HG03439 (cell line): ENCODE measurements at regions not wholly inside any gene's neighbourhood (a gene's known extent, or its start where the extent isn't known, plus 50 kb on each side); places are given as distances from the start of the nearest gene placed in this dataset.
A peak's percentile ranks its signal among the peaks of the same experiment; 100 is the strongest.

Source experiments
- ATAC-seq: cut with Tn5 transposase; IDR thresholded peaks from one replicate; pipeline ENCODE4 v1.9.1; 2021; ENCODE audit warnings: mild to moderate bottlenecking, moderate library complexity; ENCODE audit not compliant: unreplicated experiment

DNA sequence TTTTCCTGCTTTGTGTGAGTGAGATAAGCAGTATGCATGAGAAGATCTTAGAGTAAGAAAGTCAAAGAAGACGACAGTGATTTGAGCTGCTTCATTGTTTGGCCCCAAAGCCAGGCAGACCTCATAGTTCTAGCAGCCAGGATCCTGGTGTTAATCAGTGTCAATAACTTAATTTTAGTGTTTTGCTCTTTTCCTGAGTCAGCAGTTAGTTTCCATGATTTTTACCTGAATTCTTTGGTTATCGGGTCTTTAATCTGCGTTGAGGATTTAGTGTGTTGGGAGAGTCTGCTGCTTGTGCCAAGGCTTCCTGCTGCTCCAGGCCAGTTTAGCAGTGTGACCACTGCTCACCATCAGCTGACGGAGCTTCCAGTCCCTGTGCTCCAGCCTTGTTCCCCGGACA is 241.6 kb upstream of the SOX5 start:
- no peak for ATAC-seq

DNA sequence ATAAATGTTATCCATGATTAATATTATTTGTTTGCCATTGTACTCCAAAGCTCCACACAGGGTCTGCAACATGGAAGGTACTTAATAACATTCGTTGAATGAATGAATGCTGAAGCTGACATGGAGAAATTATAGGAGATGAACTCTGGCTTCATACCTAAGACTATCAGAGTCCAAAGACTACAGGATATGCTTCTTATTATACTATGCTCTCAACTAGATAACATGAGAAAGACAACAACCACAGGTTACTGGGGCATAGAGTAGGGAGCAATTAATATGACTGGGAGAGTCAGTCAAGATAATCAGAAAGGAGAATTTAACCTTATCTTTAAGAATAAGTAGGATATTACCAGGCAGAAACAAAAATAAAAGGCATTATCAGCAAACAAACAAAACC is 236.3 kb upstream of the SOX5 start:
- ATAC-seq, result no peak

DNA sequence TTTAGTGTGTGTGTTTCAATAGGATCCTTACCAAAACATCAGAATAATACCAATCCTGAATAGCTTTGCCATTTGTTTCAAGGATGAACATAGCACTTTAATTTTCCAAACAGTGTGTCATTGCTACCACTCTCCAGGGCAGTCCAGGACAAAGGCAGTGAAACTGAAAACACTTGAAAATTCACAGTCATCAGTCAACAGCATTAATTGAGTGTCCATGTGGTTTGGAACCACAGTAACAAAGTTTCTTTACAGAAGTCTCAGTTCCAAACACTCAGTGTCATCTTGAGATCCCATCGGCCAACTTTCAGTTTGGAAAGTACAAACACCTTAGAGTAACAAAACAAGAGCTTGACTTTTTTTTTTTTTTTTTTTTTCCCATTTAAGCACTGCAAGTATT is 228.4 kb upstream of the SOX5 start:
- peak; percentile 66 for ATAC-seq

DNA sequence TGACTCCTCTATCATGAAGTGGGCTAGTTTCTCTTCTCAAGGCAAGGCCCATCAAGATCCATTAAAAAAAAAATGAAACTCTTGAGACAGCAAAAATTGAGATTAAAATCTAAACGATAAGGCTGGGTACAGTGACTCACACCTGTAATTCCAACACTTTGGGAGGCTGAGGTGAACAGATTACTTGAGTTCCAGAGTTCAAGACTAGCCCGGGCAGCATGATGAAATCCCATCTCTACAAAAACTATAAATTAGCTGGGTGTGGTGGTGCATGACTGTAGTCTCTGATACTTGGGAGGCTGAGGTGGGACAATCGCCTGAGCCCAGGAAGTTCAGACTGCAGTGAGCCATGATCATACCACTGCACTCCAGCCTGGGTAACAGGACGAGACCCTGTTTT is 226.5 kb upstream of the SOX5 start:
- no peak for ATAC-seq

DNA sequence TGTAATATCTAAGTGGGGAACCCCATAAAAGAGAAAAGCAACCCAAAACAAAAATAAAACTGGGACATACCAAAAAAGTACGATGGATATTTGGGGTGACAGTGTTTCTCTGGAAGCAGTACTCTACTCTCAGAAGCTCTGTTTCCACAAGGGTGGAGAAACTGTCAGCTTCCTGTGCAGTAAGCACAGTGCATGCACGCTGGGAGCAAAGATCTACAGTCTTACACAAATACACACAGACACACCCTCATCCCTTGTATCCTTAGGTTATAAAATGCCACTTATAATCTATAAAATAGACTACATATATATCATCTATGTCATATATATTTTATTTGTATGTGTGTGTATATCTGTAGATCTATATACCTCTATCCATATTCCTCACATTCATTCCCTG is 225.8 kb upstream of the SOX5 start:
- ATAC-seq, result no peak

DNA sequence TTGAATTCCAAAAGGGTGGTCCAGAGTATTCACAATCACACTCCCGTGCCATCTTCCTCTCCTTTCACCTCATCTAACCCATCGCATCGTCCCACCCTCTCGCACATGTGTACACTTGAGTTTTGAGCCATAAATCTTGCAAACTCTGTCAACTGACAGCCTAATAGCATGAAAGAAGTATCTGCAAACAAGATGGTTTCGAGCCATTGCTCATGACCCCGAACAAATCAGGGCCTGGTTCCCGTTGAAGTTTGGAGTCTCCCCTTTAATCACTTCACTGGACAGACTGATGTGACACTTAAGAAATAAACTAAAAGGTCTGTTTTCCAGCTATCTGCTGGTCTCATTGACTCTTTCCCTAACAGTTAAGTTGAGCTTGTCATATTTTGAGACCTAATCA is 223.6 kb upstream of the SOX5 start:
- no peak for ATAC-seq

DNA sequence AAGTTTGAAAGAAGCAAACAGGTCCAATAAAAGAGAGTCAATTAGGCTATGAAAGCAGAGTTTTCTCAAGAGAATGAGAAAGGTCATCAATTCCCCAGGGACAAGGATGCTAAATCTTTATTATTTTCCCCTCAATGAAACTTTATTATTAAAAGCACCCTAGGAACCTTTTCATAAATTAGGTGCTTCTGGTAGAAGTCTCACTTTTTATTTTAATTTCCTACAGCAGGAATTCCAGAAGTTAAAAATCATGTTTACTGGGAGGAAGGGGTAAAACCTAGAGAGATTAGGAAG is 223.2 kb upstream of the SOX5 start:
- ATAC-seq, result no peak

DNA sequence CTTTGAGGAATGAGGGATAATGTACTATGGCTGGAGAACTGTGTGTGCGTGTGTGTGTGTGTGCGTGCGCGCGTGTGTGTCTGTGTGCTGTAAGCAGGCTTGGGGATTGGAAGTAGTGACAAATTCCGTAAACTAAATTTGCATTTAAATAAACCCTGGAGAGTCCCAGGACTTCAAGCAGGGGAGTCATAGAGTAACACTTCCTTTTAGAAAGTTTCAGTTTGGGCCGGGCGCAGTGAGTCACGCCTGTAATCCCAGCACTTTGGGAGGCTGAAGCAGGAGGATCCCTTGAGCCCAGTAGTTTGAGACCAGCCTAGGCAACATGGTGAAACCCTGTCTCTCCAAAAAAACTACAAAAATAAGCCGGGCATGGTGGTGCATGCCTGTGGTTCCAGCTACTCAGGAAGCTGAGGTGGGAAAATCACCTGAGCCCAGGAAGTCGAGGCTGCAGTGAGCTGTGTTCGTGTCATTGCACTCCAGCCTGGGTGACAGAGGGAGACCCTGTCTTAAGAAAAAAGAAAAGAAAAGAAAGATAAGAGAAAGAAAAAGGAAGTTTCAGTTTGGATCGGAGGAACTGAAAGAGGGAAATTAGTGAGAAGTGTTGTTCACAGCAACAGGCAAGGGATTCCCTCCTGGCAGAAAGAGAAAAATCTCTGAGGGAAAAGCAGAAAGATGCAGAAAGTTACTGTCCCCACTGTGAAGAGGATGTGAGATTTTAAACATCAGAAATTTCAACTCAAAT is 222.7 kb upstream of the SOX5 start:
- no peak for ATAC-seq

DNA sequence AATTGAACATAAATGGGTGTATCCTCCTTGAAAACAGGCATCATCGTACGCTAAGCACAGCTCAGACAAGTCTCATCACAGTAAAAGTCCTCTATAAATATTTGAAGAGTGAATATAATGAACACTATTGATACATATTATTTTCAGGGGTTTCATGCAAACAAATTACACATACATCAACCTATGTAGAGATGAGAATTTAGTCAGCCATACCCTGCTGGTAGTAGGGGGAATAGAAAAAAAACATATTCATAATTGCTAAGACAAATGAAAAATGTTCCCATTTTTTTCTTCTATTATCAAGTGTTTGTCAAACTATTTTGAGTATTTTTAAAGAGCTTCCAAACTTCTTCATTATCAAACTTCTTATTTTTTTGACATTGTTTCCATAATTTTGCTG is 205.6 kb upstream of the SOX5 start:
- no peak for ATAC-seq

DNA sequence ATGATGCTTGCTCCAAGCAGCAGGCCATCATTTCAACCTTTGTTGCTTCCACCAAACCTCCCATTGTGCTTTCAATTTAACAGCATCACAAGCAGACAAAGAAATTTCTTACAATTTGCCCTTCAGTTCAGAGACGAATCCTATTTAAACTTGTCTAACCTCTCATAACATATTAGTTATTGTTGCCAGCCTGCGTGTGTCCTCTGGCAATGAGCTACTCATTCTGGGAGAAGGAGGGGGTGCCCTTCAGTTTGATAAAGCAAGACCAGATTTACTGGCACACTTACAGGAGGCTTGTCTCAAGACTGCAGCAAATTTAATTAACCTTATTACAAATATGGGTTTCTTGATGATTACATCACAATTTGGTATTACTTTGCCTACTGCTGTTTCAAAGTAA is 203.6 kb upstream of the SOX5 start:
- no peak for ATAC-seq

DNA sequence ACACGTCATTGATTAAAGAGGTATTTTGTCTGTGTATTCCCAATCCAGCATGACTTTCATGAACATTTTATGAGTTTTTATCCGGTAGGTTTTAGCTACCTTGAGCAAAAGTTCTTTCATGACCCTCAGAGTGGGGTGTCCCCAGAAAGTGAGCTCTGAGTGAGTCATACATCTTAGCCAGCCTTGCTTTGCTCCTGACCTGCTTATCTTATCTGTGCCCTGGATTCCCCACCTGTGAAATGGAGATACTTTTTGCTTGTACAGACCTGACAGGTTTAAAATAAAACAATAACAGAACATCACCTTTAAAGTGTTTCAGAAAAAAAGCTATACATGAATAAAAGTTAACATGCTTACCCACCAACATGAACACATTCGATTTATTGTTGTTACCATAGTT is 202.8 kb upstream of the SOX5 start:
- ATAC-seq, result no peak

DNA sequence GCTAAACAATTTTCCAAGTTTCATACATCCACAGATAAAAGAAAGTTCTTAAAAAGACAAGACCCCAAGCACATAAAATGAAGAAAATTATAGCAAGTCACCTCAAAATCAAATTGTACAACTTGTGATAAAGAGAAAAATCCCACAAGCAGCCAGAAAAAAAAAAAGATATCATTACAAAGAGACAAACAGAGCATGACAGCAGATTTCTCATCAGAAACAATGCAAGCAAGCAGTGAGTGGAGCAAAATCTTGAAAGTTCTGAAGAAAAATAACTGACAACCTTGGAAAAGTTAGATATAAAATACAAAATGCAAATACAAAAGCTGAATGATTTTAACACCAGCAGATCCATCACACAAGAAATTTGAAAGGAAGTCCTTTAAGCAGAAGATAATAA is 194.5 kb upstream of the SOX5 start:
- ATAC-seq, result no peak

DNA sequence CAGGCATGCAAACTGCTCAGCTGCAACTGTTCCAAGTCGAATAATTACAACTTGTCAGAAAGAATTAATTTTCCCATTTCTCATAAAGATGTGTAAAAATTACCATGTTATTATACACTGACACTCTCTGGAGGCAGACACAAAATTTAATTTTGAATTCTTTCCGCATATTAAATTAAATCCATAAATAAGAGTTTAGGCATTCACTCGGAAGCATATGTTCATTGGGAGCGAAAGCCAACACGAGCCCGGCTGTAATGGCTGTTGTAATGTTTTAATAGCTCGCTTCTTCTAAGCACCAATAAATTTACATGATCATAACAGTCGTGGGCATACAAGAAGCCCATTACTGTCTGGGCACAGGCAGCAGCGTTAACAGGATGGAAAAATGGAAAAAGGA is 189.6 kb upstream of the SOX5 start:
- no peak for ATAC-seq

DNA sequence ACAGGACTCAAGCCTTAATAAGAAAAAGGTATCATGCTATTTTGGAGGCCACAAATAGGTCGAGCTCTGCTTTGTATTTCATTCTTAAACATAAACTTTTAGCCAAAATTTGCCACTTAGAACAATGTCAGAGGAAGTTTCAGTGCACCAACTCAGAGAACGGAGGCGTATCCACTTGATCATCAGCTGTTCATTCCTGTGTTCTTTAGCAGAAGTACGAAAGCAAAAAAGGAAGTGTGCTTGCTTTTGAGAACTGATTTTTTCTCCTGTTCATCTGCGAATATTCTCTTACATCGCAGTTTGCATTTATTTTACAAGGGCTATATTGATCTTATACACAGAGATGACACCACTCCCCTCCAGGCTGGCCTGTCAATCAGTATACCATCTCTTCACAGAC is 188.6 kb upstream of the SOX5 start:
- ATAC-seq, result no peak

DNA sequence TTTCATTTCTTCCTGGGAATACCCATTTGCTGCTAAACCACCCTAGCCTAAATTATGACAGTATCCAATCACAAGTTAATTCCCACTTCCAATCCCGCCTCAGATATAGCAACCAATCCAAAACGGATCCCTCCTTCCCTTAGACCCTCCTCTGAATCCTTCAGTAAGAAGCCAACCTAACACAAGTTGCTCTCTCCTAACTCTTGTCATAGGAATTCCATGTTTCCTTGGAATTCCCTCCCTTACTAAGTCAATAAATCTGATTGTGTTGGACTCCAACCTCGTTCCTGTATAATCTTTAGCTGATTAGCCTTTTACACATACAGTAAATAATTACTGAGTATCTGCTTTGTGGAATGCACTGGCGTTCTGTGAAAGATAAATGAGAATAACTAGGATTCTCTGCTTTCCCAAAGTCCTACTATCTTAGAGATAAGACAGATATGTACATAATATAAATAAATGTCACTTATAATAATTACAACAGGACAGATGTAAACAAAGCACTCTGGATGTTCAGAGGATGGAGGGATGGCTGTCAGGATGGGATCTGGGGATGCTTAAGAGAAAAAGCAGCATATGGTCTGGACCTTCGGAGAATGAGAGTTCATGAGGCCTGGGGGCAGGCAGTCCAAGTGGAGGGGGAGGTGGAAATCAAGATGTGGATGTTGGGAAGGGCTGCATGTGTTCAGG is 185.8 kb upstream of the SOX5 start:
- ATAC-seq, result no peak

DNA sequence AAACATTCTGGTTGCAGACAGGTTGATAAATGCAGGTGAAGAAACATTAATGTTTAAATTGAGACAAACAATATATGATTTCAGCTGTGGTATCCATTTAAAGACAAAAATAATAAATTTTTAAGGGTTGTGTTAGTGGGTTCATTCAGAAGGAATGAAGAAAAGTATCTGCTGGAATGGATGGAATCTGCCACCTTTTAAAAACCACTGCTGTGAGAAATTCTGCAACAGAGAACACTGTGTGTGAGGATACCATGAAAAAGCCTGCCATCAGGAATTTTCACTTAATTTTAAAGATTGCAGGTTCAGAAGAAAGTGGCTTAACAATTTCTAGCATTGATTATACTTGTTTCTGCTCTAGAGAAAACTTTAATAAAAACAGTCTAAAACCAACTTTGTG is 184.6 kb upstream of the SOX5 start:
- no peak for ATAC-seq

DNA sequence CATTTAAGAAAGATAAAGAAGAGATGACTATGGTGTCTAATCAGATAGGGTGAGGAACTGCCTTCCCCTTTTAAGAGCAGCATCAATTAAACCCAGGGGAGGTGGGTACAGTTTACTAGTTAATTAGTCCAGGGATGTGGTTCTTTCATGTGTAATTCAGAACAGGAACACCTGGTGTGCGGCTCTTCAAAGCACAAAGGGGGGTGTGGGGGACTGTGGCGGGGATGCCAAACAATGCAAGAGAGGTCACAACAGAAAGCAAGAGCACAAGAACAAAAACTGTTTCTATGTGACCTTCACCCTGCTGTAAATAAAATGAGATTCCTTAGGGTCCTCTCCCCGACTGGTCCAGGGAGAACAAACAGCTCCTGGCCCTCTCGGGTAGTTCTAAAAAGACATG is 183.9 kb upstream of the SOX5 start:
- ATAC-seq, result no peak

DNA sequence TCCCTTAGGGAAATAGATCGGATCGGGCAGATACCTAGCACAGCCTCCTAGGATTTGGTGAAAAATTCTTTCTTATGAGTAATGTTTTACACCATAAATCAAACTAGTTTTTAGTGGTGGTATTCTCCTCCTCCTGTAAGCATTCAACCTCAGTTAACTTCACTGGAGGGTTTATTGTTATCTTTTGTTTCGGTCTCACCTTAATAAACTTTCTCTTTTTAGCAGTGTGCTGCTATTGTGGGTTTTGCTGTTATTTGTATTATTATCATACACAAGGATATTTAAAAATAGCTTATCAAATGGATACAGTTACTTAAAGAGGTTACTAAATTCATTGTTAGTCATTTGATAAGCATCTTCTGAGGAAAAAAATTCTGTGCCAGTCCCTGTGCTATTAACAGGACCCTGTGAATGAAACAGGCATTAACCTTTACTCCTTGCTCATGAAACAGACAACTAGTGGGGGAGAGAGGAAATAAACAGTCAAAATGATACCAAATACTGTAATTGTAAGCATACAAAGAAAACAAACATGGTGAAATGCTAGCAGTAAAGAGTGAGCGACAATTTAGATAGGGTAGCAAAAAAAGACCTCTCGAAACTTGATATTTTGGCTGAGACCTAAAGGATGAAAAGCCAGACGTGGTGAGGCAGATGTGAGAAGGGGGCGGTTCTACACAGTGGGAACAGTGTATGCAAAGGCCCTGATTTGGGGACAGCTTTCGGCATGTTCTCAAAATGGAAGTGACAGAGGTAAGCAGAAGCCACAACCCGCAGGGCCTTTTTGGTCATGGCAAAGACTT is 178.7 kb upstream of the SOX5 start:
- ATAC-seq, result peak; percentile 98

DNA sequence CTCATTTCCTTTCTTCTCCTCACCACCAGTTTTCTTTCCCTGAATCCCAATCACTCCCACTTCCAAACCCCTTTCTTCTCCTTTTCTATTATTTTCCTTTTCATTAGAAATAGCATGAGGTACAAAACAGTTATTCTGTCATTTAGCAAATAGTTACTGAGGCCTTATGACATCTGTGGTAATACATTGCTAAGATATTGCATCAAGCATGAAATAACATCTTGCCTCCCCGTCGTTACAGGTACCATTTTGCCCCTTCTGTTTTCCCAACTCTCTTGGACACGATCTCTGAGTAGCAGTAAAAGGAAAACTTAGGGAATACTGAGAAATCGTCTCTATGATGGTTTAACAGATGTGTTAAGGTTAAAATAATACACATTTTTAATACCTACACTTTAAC is 175.8 kb upstream of the SOX5 start:
- ATAC-seq, result no peak

DNA sequence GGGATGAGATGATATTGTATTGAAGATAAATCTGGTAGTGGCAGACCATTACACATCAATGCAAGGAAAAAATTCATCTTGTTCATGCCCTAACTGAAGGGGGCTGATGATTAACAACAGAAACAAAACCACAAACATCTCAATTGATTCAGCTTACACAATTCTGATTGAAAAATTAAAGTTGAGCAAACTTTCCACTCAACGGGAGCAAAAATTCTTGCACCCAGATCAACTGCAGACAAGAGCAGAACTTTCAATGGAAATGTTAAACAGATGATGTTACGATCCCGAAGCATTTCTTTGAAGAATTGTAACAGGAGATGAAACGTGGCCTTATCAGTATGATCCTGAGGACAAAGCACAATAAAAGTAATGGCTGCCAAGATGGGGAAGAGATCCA is 172.4 kb upstream of the SOX5 start:
- ATAC-seq, result no peak

DNA sequence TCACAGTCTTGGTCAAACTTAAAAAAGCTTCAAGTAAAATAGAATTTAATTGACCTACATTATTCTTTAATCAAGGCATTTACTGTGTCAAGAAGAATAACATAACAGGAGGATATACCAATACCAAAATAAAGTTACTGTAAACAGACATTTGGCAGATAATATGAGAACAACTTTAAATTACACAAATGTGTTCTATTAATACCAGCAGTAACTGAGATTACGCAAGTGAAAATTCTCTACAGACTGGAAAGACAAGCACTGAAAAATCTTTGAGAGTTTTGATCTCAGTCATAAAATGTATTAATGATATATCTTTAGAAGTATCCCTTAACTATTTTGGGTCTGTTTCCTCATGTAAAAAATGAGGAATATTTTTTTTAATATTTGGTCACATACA is 169.2 kb upstream of the SOX5 start:
- no peak for ATAC-seq

DNA sequence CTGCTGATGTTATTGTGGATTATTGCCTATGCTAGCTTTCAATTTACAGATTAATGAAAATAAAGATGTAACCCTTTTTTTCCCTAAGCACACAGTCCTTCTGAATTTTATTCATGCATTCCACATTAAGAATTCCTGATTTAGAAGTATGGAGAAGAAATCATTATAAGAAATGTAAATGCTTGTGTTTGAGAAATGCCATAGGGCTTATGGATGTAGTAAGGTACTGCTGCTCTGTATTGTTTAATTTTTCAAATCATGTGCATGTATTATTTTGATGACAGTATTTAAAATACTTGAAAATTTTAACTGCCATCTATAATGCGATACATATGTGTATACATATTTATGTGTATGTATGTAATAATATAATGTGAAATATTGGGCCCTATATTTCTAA is 167.1 kb upstream of the SOX5 start:
- ATAC-seq, result no peak
